Left renal pelvis (tissue), 4 donors: ENCODE measurements at regions not wholly inside any gene's neighbourhood (a gene's known extent, or its start where the extent isn't known, plus 50 kb on each side); places are given as distances from the start of the nearest gene placed in this dataset.
"Not testable (repeated sequence)": the region's sequence is repeated elsewhere in the genome, so short reads cannot be mapped to it uniquely, and the experiment has no call there.

Experiments
- DNase-seq, 4 donors: peaks; one replicate each; pipeline ENCODE4 v3.0.0-alpha.2; 2013; ENCODE audit warnings: low read depth in 4 of 4, low spot score in 3 of 4

GRCh38 chr2:67567886-67568285 lies 170.8 kb downstream of the ETAA1 start:
- no peak for DNase-seq

GRCh38 chr2:67570611-67571010 lies 173.5 kb downstream of the ETAA1 start:
- no peak for DNase-seq

GRCh38 chr2:67571785-67572718 lies 174.9 kb downstream of the ETAA1 start:
- no peak for DNase-seq

- DNase-seq = no peak
Observed at GRCh38 chr2:67572721-67573435, 175.7 kb downstream of the ETAA1 start.

- no peak for DNase-seq
Observed at GRCh38 chr2:67574230-67574629, 177.1 kb downstream of the ETAA1 start.

- DNase-seq = no peak
Observed at GRCh38 chr2:67576226-67576625, 179.1 kb downstream of the ETAA1 start.

GRCh38 chr2:67576991-67577390 lies 179.9 kb downstream of the ETAA1 start:
- no peak for DNase-seq

GRCh38 chr2:67579216-67579615 lies 182.1 kb downstream of the ETAA1 start:
- DNase-seq = no peak

GRCh38 chr2:67579806-67580205 lies 182.7 kb downstream of the ETAA1 start:
- no peak for DNase-seq

GRCh38 chr2:67581751-67582150 lies 184.6 kb downstream of the ETAA1 start:
- no peak for DNase-seq

GRCh38 chr2:67583185-67583584 lies 186.1 kb downstream of the ETAA1 start:
- no peak for DNase-seq

- no peak for DNase-seq
Observed at GRCh38 chr2:67585400-67585799, 188.3 kb downstream of the ETAA1 start.

- not testable (repeated sequence) for DNase-seq
Observed at GRCh38 chr2:67589121-67589520, 192.0 kb downstream of the ETAA1 start.

- not testable (repeated sequence) for DNase-seq
Observed at GRCh38 chr2:67594522-67594921, 197.4 kb downstream of the ETAA1 start.

GRCh38 chr2:67596871-67597270 lies 199.7 kb downstream of the ETAA1 start:
- DNase-seq = no peak

GRCh38 chr2:67599561-67599960 lies 202.4 kb downstream of the ETAA1 start:
- DNase-seq = no peak

- DNase-seq = no peak
Observed at GRCh38 chr2:67600222-67600871, 203.2 kb downstream of the ETAA1 start.

GRCh38 chr2:67600946-67601345 lies 203.8 kb downstream of the ETAA1 start:
- no peak for DNase-seq

- DNase-seq = no peak
Observed at GRCh38 chr2:67604360-67604759, 207.2 kb downstream of the ETAA1 start.

GRCh38 chr2:67612576-67613042 lies 215.5 kb downstream of the ETAA1 start:
- DNase-seq = no peak

GRCh38 chr2:67613227-67613626 lies 216.1 kb downstream of the ETAA1 start:
- DNase-seq = no peak
